HG02973 (cell line): ENCODE measurements at regions not wholly inside any gene's neighbourhood (a gene's known extent, or its start where the extent isn't known, plus 50 kb on each side); places are given as distances from the start of the nearest gene placed in this dataset.

Source experiments
- ATAC-seq: cut with Tn5 transposase; IDR thresholded peaks from one replicate; pipeline ENCODE4 v1.9.1; 2021; ENCODE audit warnings: moderate library complexity; ENCODE audit not compliant: unreplicated experiment

DNA sequence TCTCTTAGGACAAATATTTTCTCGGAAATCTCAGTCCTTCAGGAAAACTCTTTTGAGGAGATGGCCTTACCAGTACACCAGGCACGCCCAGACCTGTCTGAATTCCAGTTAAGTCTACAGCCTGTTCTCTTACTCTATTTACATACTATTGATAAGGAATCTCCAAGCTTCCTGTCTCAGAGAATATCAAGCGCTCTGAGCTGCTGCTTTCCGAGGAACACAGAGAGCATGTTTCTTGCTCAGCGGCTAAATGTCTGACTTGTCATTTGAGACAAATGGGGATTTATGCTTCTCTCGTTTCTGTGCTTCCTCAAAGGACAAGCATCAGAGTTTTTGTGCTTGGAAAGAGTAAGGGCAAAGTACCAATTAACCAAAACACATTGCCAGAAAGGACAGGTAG lies 112.4 kb upstream of the CCDC54 start:
- no peak for ATAC-seq

- ATAC-seq: no peak
These were observed 111.7 kb upstream of the CCDC54 start for GRCh38 chr3:107265526-107265925.

DNA sequence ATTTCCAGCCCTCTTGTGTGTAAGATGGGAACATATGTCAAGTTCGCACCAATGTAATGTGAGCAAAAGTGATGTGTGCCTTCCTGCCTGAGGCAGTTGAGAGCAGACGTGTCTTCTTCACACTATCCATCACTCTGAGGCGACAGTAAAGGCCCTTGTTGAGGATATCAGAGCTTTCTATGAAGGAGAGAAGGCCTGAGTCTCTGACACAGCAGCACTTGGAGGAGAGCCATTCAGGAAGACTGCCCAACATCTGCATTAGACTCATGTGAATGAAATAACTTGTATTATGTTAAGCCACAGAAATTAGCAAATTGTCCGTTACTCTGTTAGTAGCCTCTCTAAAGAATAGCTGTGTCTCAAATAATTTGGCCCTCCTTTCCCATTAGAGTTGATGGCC lies 108.8 kb upstream of the CCDC54 start:
- ATAC-seq: no peak

- no peak for ATAC-seq
These were observed 108.1 kb upstream of the CCDC54 start for GRCh38 chr3:107269136-107269535.

- peak; percentile 84 for ATAC-seq
These were observed 105.4 kb upstream of the CCDC54 start for GRCh38 chr3:107271787-107272387.

- no peak for ATAC-seq
These were observed 104.8 kb upstream of the CCDC54 start for GRCh38 chr3:107272471-107272870.

DNA sequence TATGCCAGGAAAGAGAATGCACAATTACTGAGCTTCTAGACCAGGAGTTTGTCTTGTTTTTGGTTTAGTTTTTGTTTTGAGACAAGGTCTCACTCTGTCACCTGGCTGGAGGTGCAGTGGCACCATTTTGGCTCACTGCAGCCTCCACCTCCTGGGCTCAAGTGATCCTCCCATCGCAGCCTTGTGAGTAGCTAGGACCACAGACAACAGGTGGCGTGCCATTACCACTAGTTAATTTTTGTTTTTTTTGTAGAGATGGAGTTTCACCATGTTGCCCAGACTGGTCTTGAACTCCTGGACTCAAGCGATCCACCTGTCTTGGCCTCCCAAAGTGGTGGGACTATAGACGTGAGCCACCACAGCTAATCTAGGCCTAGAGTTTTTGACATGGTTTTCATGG lies 104.4 kb upstream of the CCDC54 start:
- ATAC-seq: no peak

DNA sequence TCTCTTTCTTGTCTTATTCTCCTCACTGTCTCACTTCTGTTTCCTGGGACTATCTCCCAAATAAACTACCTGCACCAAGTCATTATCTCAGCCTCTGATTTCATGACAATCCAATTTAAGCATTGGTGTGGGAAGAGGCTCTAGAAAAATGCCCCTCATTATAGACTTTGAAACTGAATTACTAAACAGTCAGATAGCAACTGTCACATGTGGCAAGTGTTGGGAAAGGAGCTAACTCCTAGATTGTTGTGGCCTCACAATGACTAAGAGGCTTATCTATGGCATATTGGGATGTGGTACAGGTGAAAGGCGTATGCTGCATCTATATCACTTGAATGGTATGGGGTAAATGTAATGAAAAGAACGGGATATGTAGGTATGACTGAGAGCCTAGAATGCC lies 103.5 kb upstream of the CCDC54 start:
- no peak for ATAC-seq

DNA sequence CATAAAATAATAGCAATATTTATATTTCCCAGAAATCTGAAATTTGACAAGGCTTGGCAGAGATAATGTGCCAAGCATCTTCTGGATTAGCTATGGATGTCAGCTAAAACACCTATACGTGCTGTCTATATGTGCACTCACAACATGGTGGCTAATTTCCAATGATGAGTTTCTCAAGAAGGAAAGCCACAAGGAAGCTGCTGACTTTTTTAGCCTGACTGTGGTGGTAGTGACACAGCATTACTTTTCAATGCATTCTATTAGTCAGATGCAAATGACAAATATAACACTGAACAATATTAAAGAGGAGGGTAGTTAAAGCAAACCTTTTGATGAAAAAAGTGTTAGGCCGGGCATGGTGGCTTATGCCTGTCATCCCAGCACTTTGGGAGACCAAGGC lies 101.7 kb upstream of the CCDC54 start:
- no peak for ATAC-seq

- no peak for ATAC-seq
These were observed 93.3 kb upstream of the CCDC54 start for GRCh38 chr3:107283948-107284347.

DNA sequence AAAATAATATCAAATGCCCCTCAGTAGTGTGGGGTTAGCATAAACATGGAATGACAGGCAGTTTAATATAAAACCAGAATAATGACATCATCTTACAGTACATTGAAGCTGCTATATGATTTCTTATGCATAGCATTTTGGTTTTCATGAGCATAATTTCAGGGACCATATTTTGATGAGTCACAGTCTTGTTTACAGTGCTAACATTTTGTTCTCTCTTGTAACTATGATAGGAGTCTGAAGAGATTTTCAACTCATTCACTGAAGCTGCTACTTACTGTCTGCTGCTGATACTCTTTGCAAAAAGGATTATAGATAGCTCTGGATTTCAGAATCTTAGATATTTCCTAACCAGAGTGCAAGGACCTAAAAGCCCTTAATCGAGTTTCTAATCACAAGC lies 92.6 kb upstream of the CCDC54 start:
- ATAC-seq: no peak

GRCh38 chr3:107285197-107285596 lies 92.0 kb upstream of the CCDC54 start:
- no peak for ATAC-seq

- no peak for ATAC-seq
These were observed 87.9 kb upstream of the CCDC54 start for GRCh38 chr3:107289354-107289753.

DNA sequence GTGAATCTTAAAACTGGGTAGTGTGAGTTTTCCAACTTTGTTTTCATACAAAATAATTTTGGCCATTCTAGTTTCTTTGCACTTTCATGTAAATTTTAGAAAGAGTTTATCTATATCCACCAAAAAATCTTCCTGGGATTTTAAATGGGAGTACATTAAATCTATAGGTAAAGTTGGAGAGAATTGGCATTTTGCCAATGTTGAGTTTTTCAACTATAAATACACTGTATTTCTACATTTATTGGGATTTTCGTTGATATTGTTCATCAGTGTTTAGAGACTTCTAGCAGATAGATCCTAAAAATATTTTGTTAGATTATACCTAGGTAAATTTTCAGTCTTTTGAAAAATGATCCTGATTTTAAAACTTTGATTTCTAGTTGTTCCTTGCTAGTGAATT lies 83.1 kb upstream of the CCDC54 start:
- no peak for ATAC-seq

GRCh38 chr3:107297597-107297996 lies 79.6 kb upstream of the CCDC54 start:
- ATAC-seq: no peak

- no peak for ATAC-seq
These were observed 70.0 kb upstream of the CCDC54 start for GRCh38 chr3:107307205-107307604.

- no peak for ATAC-seq
These were observed 68.5 kb upstream of the CCDC54 start for GRCh38 chr3:107308716-107309115.

DNA sequence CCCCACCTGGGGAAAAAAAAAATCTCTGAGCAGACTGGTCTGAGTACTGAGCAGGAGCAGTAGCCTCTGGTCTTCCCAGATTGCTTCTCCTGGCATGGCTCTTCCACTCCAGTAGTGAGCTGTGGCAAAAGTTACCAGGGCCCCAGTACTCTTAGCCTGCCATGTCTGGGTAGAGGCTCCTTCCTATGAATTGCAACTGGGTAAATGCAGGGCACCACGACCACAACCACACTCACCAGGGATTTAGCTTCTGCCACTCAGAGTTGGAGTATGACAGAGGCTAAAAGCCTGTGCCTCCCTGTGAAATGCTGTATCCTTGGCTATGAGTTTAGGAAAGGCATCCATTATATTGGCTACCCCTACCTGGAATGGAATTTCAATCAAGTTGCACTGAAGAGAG lies 67.9 kb upstream of the CCDC54 start:
- ATAC-seq: no peak

GRCh38 chr3:107313711-107314110 lies 63.5 kb upstream of the CCDC54 start:
- no peak for ATAC-seq

- no peak for ATAC-seq
These were observed 62.1 kb upstream of the CCDC54 start for GRCh38 chr3:107315141-107315540.

GRCh38 chr3:107323723-107324122 lies 53.5 kb upstream of the CCDC54 start:
- ATAC-seq: no peak

GRCh38 chr3:107325446-107325845 lies 51.8 kb upstream of the CCDC54 start:
- ATAC-seq: no peak
